ENCODE measurements at regions not wholly inside any gene's neighbourhood (a gene's known extent, or its start where the extent isn't known, plus 50 kb on each side); places are given as distances from the start of the nearest gene placed in this dataset.

DNA sequence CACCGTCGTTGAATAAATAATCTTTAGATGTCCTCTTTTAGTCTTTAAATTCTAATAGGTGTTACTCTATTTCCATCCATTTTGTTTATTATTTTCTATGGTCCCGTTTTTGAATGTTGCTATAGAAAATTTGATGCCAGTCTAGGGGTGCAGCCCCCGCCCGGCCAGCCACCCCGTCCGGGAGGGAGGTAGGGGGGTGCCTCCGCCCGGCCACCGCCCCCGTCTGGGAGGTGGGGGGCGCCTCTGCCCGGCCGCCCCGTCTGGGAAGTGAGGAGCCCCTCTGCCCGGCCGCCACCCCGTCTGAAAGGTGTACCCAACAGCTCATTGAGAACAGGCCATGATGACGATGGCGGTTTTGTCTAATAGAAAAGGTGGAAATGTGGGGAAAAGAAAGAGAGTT is 2372.2 kb upstream of the WWC1 start:
- TF ChIP-seq, protein P1, sequence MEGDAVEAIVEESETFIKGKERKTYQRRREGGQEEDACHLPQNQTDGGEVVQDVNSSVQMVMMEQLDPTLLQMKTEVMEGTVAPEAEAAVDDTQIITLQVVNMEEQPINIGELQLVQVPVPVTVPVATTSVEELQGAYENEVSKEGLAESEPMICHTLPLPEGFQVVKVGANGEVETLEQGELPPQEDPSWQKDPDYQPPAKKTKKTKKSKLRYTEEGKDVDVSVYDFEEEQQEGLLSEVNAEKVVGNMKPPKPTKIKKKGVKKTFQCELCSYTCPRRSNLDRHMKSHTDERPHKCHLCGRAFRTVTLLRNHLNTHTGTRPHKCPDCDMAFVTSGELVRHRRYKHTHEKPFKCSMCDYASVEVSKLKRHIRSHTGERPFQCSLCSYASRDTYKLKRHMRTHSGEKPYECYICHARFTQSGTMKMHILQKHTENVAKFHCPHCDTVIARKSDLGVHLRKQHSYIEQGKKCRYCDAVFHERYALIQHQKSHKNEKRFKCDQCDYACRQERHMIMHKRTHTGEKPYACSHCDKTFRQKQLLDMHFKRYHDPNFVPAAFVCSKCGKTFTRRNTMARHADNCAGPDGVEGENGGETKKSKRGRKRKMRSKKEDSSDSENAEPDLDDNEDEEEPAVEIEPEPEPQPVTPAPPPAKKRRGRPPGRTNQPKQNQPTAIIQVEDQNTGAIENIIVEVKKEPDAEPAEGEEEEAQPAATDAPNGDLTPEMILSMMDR (IDR thresholded peaks at IDR 0.05): no peak
- no peak for TF ChIP-seq ZFX (IDR thresholded peaks at IDR 0.05; ENCODE audit: borderline replicate concordance)
